ENCODE measurements at regions not wholly inside any gene's neighbourhood (a gene's known extent, or its start where the extent isn't known, plus 50 kb on each side); places are given as distances from the start of the nearest gene placed in this dataset.

DNA sequence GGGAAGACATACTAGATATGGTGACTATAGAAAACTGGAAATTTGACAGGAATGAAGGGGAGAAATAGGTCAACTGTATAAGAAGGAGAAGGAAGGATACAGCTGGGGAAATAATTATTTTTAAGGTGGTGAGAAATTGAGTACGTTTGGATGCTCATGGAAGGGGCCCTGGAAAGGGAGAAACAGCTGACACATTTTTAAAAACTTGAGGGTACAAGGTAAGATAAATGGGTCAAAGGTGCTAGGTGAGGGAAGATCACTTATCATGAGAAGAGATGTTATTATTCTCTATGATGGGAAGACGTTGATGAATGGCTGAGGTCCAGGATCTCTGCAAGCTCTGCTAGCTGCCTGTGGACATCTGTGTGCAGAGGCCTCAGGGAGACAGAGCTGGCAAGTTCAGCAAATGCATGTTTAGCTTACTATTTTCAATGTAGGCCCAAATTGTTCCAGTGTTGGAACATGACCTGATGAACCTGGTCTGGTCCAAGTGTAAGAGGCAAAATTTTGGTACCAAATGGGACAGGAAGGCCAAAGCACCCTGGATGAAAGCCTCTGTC is 181.7 kb downstream of the MTRR start:
- no peak for DNase-seq

DNA sequence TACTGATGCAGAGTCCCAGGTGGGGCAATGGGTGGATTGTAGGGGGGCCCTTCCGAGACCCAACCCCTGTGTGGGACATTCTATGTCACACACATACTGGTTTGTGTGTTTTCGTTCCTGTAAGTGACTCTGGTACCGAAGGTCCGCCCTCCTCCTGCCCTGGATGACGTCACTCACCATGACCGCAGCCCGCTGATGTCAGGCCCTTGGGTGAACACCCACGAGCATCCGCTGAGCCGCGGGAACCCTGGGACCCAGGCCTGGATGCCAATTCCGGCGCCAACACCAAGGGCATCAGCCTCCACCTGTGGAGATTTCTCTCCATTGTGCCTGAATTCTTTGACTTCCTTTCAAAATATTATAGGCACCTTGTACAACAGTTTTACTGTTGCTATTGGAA is 184.3 kb downstream of the MTRR start:
- no peak for DNase-seq

DNA sequence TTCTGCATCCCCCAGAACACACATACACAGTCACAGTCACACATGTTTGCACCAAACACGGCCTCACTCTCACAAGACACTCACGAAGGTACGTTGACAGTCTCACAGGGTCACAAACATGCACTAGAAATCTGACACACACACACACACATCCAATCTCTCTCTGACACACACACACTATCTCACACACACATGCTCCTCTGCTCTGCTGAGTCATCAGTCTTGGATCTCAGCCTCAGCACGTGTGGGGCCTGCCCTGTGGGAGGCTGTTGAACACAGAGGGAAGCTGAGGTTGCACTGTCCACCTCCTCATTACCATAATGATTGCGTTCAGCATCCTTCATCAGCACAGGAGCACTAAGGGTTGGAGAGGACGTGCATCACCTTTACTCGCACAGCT is 188.8 kb downstream of the MTRR start:
- no peak for DNase-seq

DNA sequence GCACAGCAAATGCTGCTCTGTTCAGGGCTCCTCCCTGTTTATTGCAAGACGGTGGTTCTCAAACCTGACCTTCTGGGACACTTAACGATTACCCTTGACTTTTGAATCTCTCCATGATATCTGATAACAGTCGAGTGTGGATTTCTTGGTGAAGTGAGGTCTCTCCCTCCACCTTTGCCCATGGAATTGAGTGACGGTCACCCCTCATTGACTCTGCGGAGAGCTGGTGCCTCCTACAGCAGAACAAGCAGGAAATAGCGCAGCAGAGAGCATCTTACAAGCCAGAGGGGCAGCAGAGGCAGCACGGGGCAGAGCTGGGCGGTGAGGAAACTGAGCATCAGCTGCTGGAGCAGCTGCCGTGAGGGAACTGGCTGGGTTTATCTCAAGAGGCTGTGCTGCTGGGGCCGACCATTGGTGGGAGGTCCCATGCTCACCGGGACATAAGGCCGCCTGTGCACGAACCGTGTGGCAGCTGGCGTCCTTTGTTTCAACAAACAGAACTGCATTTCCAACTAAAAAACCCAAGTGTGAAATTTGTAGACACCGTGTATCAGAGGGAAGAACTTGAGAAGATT is 189.8 kb downstream of the MTRR start:
- DNase-seq: no peak

DNA sequence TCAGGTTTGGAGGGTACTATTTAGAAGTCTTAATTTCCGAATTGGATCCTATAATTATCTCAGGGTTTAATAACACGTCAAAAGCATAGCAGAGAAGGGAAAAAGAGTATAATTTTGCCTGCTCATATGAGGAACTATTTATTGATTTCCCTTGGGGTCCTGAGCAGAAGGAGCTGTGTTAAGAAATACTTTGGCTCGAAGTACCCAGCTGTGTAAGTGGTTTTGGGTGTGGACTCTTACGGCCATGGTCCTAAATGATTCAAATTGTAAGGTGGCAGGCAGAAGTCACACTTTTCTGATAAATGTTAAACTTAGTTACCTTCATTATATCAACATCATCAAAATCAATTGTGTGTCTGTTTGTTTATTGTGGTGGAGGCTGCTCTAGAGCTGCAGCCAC is 190.4 kb downstream of the MTRR start:
- no peak for DNase-seq

DNA sequence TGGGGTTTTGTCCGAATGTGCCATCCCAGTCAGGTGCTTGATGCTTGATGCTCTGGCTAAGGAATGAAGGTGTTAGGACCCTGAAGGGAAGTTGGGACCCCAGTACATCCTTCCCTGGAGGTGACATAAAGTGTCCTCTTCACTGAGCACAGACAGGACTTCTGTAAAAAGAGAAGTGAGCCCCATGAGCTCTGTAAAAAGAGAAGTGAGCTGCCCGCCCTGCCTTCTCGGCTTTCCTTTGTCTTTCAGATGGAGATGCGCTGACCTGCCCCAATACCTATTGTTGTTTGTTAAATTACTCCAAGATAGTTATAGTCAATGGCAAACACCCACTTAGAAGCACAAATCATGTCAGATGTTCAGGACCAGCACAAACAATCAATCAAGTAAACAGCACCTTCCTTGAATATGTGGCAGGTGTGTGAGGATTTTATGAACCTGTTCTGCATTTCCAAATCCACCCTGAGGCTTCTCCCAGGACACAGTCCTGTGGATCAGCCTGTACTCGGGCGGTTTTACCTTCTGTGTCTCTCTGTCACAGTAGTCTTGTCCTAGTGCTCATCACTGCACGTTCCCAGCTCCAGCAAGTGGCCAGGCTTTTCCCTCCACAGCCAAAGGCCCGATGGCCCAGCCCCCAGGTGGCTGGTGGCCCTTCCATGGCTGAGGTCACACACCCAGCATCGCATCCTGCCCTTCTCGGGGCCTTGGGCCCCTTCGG is 191.4 kb downstream of the MTRR start:
- DNase-seq: no peak

DNA sequence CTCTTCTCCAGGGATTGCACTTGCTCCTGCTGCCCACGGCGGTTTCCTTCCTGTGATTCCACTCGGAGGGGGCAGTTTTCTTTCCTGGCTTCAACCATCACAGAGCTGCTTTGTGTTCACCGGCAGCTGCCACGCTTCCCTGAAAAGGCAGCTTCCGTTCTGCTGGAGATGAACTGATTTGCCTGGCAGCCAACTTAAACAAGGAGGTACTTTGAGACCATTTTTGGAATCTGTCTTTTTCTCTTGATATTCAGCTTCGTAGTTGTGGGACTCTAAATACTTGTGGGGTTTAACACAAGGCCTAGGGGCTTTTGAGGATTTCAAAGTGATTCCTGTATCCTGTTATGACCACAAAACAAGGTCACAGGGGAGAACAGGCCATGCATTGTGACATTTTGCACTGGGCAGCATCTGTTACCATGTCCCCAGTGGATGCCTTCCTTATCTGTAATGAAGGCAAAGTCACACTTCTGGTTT is 192.0 kb downstream of the MTRR start:
- no peak for DNase-seq

DNA sequence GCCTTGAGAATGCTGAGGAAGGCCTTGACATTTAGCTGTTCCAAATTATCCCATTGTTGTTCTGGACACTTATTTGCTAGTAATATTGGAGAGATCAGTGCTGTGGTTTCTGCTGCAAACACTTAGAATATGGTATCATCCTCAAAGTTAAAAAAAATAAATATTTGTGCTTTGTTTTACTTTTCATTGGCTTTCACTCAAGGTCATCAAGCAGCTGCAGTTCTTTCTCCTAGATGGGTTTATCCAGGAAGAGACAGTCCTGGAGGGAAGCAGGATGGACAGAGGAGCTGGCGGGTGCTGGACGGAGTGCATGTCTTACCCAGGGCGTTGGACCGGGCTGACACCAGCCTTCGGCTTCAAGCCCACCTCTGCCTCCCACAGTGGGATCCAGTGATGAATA is 193.6 kb downstream of the MTRR start:
- no peak for DNase-seq

DNA sequence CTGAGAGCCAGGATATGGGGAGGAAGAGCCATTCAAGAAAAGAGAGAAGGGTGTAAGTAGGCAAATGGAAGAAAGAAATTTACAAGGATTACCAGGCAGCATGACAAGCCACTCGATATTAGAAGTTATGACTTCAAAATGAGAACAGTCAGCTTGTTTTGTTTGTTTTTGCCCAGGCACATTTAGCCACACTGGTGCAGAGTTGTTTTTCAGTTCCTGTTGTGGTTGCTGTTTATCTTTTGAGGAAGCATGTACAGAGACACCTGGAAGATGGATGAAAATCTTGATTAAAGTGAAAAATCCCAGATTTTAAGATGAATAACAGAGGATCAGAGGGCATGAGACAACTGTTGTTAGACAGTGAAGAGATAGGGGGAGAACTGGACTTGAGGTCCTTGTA is 199.1 kb downstream of the MTRR start:
- no peak for DNase-seq

DNA sequence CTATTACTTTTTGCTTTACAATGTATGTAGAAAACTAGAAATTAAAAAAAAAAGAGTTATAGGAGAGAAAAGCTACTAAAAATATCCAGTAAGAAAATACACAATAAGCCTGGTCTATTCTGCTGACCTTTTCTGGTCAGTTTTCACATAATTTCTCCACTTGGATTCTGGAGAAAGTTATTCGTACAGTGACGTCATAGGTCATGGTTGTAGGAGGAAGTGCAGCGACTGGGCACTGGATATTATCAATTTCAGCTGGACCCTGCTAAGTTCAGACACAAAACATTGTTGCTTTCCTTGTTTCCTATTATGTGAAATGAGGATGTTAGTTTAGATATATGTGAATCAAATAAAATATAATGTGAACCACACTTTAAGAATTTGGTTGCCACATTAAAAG is 201.2 kb downstream of the MTRR start:
- DNase-seq: no peak

DNA sequence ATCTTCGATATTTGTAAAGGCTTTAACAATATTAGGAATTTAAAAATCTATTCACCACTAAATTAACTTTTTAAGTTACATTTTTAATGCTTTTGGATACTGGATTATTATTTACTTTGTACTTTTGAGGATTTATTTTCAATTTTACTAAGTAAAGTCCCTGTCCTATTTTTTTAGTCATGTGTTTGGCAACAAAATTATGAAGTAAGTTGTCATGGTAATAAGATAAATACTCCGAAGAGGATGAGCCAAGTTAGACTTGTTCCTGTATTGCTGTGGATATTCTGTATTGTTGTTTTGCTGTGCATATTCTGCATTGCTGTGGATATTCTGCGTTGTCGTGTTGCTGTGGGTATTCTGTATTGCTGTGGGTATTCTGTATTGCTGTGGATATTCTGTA is 210.1 kb downstream of the MTRR start:
- no peak for DNase-seq

DNA sequence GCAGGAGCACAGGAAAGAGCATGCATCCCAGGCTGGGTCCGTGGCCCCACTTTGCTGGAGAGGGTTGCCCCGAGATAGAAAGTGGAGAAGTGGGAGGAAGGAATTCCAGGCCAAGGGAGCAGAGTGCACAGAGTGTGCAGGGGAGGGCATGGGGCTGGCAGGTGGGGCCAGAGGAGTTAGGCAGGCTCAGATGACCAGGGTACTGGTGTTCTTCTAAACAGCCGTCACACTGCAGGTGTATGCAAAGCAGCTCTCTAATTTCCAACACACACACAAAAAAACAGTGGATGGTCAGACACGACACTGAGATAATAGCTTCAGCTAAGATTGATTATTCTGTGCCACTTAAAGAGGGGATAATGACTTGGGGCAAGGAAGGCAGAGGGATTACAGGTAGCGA is 212.2 kb downstream of the MTRR start:
- no peak for DNase-seq

DNA sequence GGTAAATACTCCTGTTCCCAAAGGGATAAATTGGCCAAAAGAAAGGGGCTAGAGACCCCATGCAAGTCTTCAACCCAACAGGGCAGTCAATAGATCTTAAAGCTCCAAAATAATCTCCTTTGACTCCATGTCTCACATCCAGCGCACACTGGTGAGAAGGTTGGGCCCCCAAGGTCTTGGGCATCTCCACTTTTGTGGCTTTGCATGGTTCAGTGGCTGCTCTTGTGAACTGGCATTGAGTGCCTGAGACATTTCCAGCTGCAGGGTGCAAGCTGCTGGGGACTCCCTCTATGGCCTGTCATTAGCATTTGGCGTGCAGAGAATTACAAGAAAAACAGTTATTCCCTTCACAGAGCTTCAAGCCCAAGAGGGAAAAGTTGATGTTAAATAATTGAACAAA is 224.7 kb downstream of the MTRR start:
- no peak for DNase-seq

DNA sequence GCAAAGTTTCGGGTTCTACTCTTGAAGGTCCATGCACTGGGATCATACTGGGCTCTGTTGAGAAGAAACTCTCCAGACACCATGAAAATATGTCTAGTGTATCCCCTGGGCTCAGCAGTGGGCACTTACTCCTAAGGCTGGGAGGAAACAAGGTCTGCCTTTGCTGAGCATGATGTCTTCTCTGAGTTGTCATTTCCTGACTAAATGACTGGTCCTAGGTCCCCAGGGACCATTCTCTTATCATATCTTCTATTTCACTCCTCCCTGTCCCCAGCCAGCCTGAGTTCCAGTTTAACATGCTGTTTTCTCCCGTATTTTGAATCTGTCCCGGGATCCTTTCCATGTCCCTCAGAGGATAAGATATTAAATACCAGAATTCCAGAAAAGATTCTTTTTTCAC is 225.4 kb downstream of the MTRR start:
- no peak for DNase-seq

DNA sequence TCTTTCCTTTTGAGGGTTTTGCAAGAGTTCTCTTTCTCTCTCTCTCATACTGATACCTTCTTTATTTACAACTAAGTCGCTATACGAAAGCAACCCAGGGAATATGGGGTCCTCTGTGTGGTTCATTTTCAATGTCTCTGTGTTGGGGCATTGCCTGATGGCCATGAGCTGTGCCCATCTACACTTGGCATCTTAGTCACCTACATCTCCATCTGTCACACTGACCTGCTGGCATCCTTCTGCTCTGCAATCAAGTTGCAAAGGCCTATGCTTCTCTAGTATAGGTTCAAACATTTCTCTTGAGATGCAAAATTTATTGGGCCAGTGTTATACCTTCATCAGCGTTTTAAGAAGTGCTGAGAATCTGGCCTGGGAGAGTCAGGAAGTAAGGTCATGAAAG is 228.2 kb downstream of the MTRR start:
- DNase-seq: no peak

DNA sequence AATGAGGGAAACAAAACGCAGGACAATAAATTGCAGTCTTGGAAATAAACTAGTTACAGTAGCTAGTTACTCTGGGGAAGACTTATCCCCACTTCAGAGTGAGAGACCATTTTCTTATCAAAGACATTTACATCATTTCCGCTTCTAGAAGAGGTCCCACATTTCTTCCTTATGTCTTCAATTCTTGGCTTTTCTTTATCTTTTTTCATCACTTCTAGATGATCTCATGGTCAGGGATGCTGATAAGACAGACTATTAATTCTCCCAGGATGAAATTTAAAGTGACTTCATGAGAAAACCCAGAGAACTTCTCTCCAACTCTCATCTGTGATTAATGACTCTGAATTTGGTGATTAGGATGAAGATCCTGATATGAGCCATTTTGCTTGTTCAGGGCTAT is 229.1 kb downstream of the MTRR start:
- DNase-seq: no peak

DNA sequence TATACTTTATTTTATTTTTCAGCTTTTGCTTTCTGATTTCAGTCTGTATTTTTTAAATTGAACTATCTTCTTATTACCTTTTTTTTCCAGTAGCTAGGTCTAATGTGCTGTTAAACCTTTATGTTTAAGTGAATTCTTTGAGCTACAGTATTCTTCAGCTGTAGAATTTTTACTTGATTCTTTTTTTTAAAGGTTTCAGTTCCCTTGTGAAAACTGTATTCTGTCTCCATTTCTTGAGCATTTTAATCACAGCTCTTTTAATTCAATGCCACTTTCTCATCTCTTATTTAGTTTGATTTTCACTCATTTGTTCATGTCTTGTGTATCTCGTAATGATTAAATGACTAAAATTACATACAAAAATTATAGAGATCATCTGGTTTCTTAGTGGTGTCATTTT is 233.8 kb downstream of the MTRR start:
- no peak for DNase-seq

DNA sequence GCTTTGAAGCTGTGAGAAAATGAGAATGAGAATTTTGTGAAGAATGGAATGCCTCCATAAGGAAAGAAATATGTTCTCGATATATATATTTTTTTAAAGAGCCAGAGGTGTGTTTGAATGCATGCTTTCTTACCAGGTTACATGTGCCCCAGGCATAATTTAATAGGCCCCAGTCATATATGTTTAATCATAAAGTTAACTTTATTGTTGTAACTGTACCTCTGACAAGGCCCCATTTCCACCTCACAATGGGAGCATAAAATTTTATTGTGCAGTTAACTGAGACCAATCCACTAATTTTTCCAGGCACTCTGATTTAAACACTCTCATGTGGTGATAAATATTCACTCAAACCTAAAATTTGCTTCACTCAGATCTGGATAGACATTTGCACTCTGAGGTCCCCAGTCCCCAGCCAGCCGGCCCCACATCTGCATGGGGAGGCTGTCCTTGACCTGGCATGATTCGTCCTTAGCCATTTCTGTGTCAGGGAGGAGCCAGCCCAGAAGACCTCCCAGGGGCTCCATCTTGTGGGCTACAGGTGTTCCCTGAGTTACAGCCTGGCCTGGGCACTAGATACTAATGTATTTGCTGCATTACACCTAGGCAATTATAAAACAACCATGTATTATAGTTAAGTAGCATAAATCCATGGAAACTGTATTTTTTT is 245.8 kb downstream of the MTRR start:
- DNase-seq: no peak

DNA sequence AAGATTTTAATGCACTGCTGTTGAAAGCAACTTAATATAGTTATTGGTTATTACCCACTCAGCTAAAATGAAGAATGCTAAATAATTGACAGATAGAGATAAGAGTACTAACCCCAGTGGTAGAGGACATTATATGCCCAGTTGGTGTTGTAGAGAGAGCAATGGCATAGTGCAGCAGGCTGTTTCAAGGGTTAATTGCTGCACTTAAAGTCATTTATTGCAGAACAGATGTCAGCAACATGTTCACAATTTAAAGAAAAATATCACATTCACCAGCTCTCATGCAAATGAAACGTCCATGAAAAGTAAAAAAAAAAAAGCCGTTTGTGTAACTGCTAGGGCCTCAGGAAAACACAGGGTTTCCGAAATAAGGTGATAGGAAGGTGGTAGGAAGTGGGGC is 254.6 kb downstream of the MTRR start:
- DNase-seq: no peak

DNA sequence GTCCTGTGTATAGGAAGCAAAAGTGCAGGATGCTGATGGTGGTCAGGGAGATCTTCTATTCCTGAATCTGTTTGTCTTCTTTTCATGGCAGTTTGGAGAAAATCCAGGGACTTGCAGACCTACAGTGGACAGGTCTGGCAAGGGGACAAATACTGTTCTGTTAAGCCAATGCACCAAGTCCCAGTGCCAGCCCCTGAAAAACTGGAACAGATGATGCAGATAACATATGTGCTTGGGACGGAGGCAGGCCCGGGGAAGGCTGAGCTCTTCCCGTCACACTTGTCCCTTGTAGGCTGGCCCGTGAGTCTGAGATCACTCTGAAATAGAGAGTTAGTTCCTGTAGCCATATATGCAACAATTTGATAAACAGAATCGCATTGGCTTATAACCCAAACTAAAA is 265.7 kb downstream of the MTRR start:
- DNase-seq: no peak

DNA sequence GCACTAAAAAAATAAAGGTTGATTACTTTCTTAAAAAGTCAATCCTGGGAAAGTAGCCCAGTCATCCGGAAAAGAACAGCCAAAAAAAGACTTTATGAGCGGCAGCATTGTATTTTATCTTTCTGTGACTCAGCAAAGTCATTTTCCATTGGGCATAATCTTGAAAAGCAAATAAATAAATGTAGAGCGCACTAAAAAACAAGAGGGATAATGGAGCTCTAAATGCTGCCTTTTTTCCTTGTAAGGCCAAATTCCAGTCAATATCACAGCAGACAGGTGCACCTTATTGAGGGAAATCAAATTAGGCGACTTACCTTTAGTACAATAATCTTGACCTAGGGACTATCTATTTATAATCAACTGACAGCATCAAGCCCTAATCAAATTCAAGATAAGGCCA is 266.8 kb downstream of the MTRR start:
- no peak for DNase-seq

DNA sequence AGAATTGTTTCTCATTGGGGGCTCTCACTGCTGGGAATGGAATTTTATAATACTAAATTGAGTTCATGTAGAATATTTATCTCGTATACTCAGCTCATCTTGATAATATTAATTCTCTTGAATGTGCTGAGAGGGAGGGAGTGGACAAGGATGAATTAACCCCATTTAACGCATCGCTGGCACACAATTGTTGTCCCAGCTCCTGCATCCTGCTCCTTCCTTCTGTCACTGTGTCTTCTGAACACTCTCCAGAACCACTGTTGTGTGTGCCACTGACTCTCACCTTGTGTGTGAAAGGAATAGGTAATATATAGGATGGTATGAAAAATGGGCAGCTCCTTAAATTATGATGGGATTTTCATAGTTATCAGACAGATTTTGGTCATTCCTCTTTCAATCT is 267.3 kb downstream of the MTRR start:
- DNase-seq: no peak

DNA sequence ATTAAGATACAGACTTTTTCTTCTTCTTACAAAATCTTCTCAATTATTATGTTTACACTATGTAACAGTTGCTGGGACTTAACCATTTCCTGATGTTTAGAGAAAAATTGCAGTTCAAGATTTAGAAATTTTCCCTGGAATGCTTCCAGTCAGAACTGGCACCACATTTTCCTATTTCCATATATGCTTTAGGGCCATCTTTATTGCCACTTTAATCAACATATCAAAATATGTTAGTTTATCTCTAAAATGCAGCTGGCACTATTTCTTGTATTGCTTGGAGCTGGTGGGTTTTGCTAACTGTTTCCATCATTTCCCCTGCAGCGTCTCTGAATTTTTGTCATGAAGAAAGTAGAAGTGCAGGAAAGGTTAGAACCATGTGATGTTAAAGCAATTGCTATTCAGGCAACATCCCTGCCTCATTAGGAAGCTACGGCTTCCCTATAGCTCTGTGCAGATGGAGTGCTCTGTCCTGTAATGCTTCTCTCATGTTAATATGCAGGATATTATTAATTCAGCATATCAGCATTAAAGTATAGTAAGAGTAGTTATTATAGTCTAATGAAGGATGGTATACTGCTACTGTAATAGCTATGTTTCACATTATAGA is 269.1 kb downstream of the MTRR start:
- no peak for DNase-seq

DNA sequence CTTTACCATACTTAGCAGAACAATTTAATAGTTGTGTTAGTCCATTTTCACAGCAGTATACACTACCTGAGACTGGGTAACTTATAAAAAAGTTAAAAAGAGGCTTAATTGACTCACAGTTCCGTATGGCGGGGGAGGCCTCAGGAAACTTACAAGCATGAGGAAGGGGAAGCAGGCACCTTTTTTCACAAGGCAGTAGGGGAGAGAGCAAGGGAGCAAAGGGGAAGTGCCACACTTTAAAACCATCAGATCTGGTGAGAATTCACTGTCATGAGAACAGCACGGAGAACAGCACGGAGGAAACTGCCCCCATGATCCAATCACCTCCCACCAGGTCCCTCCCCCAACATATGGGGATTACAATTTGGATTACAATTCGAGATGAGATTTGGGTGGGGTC is 269.9 kb downstream of the MTRR start:
- no peak for DNase-seq

Measured in NCI-H1092 (cell line).